ENCODE measurements at regions not wholly inside any gene's neighbourhood (a gene's known extent, or its start where the extent isn't known, plus 50 kb on each side); places are given as distances from the start of the nearest gene placed in this dataset.
"Not testable (repeated sequence)": the region's sequence is repeated elsewhere in the genome, so short reads cannot be mapped to it uniquely, and the experiment has no call there.

- no peak for DNase-seq
Observed at GRCh38 chr13:80555796-80556678, 215.1 kb upstream of the SPRY2 start.

DNA sequence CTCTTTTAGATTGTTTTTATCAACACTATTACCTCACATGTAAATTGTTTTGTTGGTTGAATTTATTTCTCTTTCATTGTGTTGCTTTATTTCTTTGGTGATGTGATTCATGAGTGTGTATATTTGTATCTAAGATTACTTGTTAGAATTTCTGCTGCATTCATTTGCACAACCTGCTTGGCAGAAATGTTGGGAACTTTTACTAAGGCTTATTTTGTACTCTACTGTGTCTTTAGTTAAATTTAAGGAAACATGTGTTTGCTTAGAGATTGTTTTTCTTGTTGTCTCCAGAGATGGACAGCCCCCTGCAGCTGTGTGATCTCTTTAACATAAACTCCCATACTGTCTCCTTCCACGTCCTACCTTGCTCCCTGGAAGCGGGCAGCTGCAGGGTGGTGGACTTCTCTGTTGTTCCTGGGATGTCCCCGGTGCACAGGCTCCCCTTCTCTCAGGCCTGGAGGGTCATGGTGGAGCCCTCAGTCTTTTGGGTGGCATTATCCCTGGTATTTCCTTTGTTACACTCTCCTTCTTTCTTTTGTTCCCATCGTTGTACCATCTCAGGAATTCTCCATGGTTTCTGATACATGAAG, 212.0 kb upstream of the SPRY2 start:
- DNase-seq, result no peak

- no peak for DNase-seq
Observed at GRCh38 chr13:80551650-80552497, 210.9 kb upstream of the SPRY2 start.

DNA sequence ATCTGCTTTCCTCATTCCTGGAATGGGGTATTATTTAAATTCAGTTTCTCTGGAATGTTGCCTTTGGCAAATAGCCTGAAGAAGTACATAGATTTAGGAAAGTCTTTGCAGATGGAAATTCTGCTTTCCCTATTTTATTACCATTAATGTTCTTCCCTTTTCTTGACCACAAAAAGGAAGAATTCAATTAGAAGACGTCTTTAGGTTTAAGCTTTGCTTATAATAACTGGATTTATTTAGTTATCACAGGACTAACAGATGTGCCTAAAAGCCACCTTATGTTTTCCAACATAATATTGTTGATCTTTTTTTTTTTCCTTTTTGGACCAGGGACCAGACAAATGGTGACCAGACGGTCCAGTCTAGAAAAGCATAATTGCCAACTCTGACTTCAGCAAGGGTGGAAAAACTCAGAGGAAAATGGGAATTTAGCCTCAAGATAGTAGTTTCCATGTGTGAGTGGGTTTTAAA, 210.1 kb upstream of the SPRY2 start:
- DNase-seq, result no peak

- no peak for DNase-seq
Observed at GRCh38 chr13:80548915-80549314, 208.0 kb upstream of the SPRY2 start.

DNA sequence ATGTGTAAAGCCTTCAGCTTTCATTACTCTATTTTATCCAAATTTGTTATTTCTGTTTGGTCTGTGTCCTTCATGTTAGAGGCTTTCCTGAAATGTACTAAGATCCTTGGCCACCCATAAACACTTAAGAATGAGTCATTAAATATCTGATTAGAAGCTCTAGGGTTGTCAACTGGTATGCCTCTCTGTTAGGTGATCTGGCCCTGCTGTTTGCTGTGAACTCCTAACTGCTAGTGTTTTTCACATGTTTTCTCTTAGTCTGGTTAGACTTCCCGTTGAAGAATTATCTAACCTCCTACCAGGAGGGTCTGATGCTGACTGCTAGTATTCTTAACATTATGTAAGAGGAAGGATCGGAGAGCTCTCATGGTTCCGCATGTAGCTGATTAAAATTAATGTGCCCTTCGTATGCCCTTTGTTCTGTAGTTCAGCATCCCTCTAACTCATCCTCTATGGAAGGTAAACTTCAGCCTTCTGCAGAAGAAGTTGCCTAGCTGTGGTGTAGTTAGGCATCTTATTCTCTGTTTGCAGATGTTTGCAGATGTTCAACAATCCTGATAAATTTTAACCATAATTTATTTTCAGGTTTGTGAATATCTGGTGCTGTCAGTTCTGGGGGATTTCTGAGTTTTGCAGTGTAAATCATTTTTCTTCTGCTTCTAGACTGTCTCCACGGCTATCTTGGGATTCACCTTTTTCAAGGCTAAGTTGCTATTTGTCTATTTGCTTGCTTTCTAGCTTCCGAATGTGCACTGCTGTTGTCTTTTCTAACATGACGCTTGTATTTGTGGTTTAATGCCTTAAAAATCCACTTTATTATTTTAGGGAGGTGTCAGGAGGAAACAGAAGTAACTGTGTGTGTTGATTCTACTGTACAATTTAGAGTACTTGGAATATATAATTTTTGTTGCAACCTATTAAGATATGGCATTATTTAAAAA, 207.2 kb upstream of the SPRY2 start:
- DNase-seq, result no peak

DNA sequence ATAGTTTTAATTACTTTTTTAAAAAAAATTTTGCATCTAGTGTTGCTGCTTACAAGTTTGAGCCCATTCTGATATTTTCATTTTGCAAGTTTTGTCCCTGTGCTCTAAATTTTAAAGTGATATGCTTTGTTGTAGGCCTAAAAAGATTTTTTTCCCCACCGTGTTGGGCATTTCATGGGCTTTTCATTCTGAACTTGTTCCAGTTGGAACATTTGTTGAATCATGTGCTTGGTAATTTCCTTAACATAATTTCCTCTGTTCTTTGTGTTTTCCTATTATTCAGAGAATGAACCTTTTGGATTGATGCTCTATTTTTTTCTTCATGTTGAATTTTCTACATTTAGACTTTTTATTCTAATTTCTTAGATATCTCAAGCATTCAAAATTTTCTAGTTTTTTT, 206.4 kb upstream of the SPRY2 start:
- DNase-seq, result no peak

DNA sequence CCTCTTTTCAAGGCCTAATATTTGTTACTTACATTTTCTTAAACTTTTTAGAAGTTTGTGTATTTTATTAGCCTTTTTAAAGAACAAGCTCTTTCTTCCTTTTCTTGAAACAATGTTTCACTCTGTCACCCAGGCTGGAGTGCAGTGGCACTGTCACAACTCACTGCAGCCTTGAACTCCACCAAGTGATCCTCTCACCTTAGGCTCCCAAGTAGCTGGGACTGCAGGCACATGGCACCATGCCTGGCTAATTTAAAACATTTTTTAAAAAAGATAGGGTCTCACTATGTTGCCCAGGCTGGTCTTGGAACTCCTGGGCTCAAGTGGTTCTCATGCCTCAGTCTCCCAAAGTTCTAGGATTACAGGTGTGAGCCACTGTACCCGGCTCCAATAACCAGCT, 192.2 kb upstream of the SPRY2 start:
- no peak for DNase-seq

GRCh38 chr13:80530902-80531301, 190.0 kb upstream of the SPRY2 start:
- no peak for DNase-seq

DNA sequence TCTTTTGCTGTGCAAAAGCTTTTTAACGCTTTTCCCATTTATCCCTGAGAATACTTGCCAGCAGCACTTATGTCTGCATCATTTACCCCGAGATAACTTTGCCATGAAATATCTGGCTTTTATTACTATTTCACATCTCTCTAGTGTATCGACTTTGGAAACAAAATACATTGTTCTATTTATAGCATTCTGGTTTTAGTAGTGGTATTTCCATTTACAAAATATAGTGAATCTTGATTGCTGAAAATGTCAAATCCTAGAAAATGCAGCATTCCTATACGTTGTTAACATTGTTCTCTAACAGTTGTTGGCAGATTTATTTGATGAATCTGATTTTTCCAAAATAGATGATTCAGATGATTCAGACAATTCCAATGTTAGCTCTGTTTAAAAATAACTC, 189.3 kb upstream of the SPRY2 start:
- no peak for DNase-seq

DNA sequence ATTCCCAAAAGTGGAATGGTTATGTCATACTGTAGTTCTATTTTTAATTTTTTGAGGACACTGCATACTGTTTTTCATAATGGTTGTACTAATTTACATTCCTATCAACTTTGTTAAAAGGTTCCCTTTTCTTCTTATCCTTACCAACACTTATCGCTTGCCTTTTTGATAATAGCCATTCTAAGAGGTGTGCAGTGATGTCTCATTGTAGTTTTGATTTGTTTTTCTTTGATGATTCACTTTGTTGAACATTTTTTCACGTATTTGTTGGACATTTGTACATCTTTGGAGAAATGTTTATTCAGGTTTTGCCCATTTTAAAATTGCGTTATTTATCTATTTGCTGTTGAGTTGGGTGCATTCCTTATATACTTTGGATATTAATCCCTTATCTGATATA, 188.8 kb upstream of the SPRY2 start:
- no peak for DNase-seq

- no peak for DNase-seq
Observed at GRCh38 chr13:80528733-80529132, 187.8 kb upstream of the SPRY2 start.

DNA sequence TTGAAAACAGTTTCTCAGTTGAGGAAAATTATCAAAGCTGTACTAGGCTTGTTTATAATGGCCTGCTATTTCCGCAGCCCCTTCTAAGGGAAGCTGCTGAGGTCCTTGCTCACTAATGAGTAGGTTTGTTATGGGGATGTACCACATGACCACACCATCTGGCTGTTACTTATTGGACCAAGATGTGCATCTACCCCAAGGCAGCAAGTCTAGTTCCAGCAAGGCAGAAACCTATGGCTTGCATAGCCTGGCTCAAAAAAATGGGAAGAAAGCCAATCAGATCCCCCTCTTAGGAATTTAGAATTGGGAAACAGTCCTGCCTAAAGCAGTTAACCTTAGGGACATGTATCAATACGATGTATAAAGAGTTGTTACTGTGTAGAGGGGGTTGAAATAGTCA, 186.5 kb upstream of the SPRY2 start:
- no peak for DNase-seq

DNA sequence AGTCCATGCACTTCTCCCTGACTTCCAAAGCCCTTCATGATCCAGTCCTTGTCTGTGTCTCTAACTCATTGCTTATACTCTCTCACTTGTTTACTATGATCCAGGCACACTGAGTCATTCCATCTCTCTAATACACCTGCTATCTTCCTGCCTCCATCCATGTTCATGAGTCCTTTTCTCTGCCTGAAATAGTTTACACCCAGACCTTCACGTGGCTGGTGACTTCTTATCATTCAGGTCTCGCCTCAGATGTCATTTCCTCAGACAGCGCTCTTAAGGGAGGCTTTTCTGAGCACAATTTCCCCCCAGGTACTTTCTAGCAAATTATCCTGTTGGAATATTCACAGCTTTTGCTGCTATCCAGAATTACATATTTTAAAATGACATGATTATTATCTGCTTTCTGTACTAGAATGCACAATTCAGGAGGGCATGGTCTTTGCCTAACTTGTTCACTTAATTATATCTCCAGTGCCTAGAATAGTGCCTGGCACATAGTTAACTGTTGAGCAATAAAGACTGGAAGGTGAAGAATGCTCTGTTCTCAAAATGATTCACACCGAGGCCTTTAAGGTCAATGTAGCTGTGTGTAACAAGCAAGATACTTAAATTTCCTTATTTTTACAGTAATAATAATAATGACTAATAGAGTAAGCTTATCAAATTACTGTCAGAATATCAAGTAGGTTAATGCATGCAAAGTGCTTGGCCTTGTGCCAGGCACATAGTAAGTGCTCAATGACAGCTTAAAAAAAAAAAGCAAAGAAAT, 183.7 kb upstream of the SPRY2 start:
- no peak for DNase-seq

- DNase-seq, result no peak
Observed at GRCh38 chr13:80523134-80523533, 182.2 kb upstream of the SPRY2 start.

- not testable (repeated sequence) for DNase-seq
Observed at GRCh38 chr13:80522463-80522862, 181.5 kb upstream of the SPRY2 start.

- DNase-seq, result no peak
Observed at GRCh38 chr13:80516818-80517348, 176.0 kb upstream of the SPRY2 start.

GRCh38 chr13:80515296-80515695, 174.4 kb upstream of the SPRY2 start:
- no peak for DNase-seq

GRCh38 chr13:80513196-80513595, 172.3 kb upstream of the SPRY2 start:
- DNase-seq, result no peak

DNA sequence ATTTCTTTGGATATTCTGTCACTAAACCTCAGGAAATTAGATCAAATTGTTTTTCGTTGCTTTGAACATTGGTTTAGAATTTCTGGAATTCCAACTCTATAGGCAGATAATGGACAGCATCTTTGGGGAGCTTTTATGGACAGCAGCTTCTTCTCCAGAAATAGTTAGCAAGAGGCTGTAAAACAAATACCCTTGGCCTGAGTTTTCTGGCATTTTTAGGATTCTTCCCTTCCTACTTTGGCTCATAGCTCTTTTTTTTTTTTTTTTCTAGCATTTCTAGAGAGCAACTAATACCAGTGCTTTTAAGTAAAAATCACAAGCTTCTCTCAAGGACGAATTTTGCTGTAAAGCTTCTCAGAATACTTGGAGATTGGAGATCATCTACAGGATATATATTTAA, 169.8 kb upstream of the SPRY2 start:
- DNase-seq, result no peak

- no peak for DNase-seq
Observed at GRCh38 chr13:80509264-80509663, 168.3 kb upstream of the SPRY2 start.

Data from T-helper 1 cell (primary cell).